Heart left ventricle (tissue), 13 donors: ENCODE measurements at regions not wholly inside any gene's neighbourhood (a gene's known extent, or its start where the extent isn't known, plus 50 kb on each side); places are given as distances from the start of the nearest gene placed in this dataset.

Experiments used
- CTCF ChIP-seq, 12 donors: fragments of 200-600 bp; sonication (generic) in 4 of 12; IDR thresholded peaks; one replicate each; pipeline versions ENCODE4 v1.5.0 to v1.8.0; 2018 to 2022; ENCODE audit warnings: antibody characterized with exemption in 12 of 12, mild to moderate bottlenecking in 5 of 12
- POLR2A ChIP-seq, 2 donors: fragments of 450-650 bp; IDR thresholded peaks; one replicate each; pipeline ENCODE4 v1.6.1; 2017; ENCODE audit warnings: antibody characterized with exemption in 2 of 2, mild to moderate bottlenecking in 2 of 2, moderate library complexity in 2 of 2
- donor health status: ischemic (EF 13 %, LVEDD 7.1; RV severe dilation, severe dysfunction).
- donor health status: DM: no; HTN: yes; CAD: no.
- donor health status: DM: no; HTN: no; CAD: no.
- donor health status: ischemic (EF 25% LVEDD 6.9; RV normal size, moderate dysfunction).
- donor health status: ischemic (EF 25% LVEDD 5.7; RV mildly dilated, moderate dysfunction).
- donor health status: ischemic (EF 35%, LVEDD 5.7; RV mildly dilated, moderate dysfunction).
- donor health status: nonischemic (EF 11% LVEDD 7.7; RV severe dilation, severe dysfunction).
- donor health status: DM: yes; HTN: yes; CAD: no.
- donor health status: PGD.
- donor health status: ischemic (EF 29% LVEDD 5.4; RV normal size, mild dysfunction).
- donor health status: nonischemic (EF 23%, LVEDD 6.1; RV moderate dilation, normal function).

GRCh38 chr10:78742730-78743615 is 325.8 kb upstream of the ZMIZ1 start:
- no peak for TF ChIP-seq POLR2A (IDR thresholded peaks at IDR 0.05)
- TF ChIP-seq CTCF (IDR thresholded peaks at IDR 0.05), result no peak
